Mesenchymal stem cell (in vitro differentiated cells and primary cell): ENCODE measurements at regions not wholly inside any gene's neighbourhood (a gene's known extent, or its start where the extent isn't known, plus 50 kb on each side); places are given as distances from the start of the nearest gene placed in this dataset.

Experiments
- DNase-seq: peaks from one replicate; pipeline ENCODE4 v3.0.0-alpha.2; 2013
- H2AFZ ChIP-seq: one replicate; pipeline ENCODE4 v1.6.1; 2013; ENCODE audit warnings: low read depth, mild to moderate bottlenecking, control low read depth, inconsistent platforms, low read length, moderate library complexity
- H2AK5ac ChIP-seq: 2 replicates; pipeline ENCODE4 v1.6.1; 2013; ENCODE audit warnings: low read length, moderate library complexity, mild to moderate bottlenecking, inconsistent platforms; ENCODE audit not compliant: severe bottlenecking
- H2BK120ac ChIP-seq: one replicate; pipeline ENCODE4 v1.6.1; 2013; ENCODE audit warnings: low read depth, mild to moderate bottlenecking, inconsistent platforms, low read length, moderate library complexity
- H2BK12ac ChIP-seq, 2 experiments: one replicate each; pipeline ENCODE4 v1.6.1; 2013; ENCODE audit warnings: inconsistent platforms in 2 of 2, low read length in 2 of 2, mild to moderate bottlenecking in 2 of 2, moderate library complexity in 2 of 2, control low read depth in 1 of 2
- H2BK15ac ChIP-seq: one replicate; pipeline ENCODE4 v1.6.1; 2013; ENCODE audit warnings: mild to moderate bottlenecking, low read depth, inconsistent platforms; ENCODE audit not compliant: poor library complexity, severe bottlenecking
- H2BK5ac ChIP-seq: 2 replicates; pipeline ENCODE4 v1.6.1; 2013; ENCODE audit warnings: low read depth, mild to moderate bottlenecking, low read length, control low read depth, inconsistent platforms; ENCODE audit not compliant: poor library complexity, severe bottlenecking
- H3K14ac ChIP-seq, 2 experiments: one replicate each; pipeline ENCODE4 v1.6.1; 2013; ENCODE audit warnings: inconsistent platforms in 2 of 2, low read length in 2 of 2, control low read depth in 1 of 2, mild to moderate bottlenecking in 1 of 2, moderate library complexity in 1 of 2
- H3K18ac ChIP-seq, 2 experiments: one replicate each; pipeline ENCODE4 v1.6.1; 2013; ENCODE audit warnings: inconsistent platforms in 2 of 2, low read length in 2 of 2, control low read depth in 1 of 2, low read depth in 1 of 2, mild to moderate bottlenecking in 1 of 2
- H3K23ac ChIP-seq, 2 experiments: one replicate each; pipeline ENCODE4 v1.6.1; 2013; ENCODE audit warnings: inconsistent platforms in 2 of 2, low read length in 2 of 2, mild to moderate bottlenecking in 2 of 2, moderate library complexity in 2 of 2, control low read depth in 1 of 2
- H3K27ac ChIP-seq: 2 replicates; pipeline ENCODE4 v1.5.1; 2013; ENCODE audit warnings: mild to moderate bottlenecking, moderate library complexity, low read length, control low read depth, inconsistent platforms; ENCODE audit not compliant: poor library complexity, severe bottlenecking
- H3K27me3 ChIP-seq, 2 experiments: 2 replicates each; pipeline versions ENCODE4 v1.6.1 to v1.7.0; 2013; ENCODE audit warnings: low read length in 2 of 2, mild to moderate bottlenecking in 2 of 2, moderate library complexity in 2 of 2, control low read depth in 1 of 2, inconsistent platforms in 1 of 2; ENCODE audit not compliant: control insufficient read depth in 1 of 2, insufficient read depth in 1 of 2
- H3K36me3 ChIP-seq, 2 experiments: 2 replicates each; pipeline versions ENCODE4 v1.6.1 to v1.7.0; 2013; ENCODE audit warnings: low read length in 2 of 2, control low read depth in 1 of 2, inconsistent platforms in 1 of 2, low read depth in 1 of 2, mild to moderate bottlenecking in 1 of 2; ENCODE audit not compliant: insufficient read depth in 2 of 2, control insufficient read depth in 1 of 2
- H3K4ac ChIP-seq, 2 experiments: one replicate each; pipeline ENCODE4 v1.6.1; 2013; ENCODE audit warnings: inconsistent platforms in 2 of 2, low read length in 2 of 2, mild to moderate bottlenecking in 2 of 2, moderate library complexity in 2 of 2, control low read depth in 1 of 2, low read depth in 1 of 2
- H3K4me1 ChIP-seq: 2 replicates; pipeline ENCODE4 v1.6.1; 2013; ENCODE audit warnings: low read depth, low read length, control low read depth; ENCODE audit not compliant: control insufficient read depth, insufficient read depth
- H3K4me2 ChIP-seq: 2 replicates; pipeline ENCODE4 v1.6.1; 2013; ENCODE audit warnings: low read length, mild to moderate bottlenecking, inconsistent platforms; ENCODE audit not compliant: poor library complexity, severe bottlenecking
- H3K4me3 ChIP-seq, 2 experiments: 2 replicates each; pipeline versions ENCODE4 v1.5.1 to v1.7.0; 2013; ENCODE audit warnings: low read length in 2 of 2, mild to moderate bottlenecking in 2 of 2, control low read depth in 1 of 2, low read depth in 1 of 2; ENCODE audit not compliant: insufficient read depth in 1 of 2
- H3K79me1 ChIP-seq: replicated peaks from 2 replicates; pipeline ENCODE4 v1.6.1; 2013; ENCODE audit warnings: mild to moderate bottlenecking, control low read depth, low read length, inconsistent platforms; ENCODE audit not compliant: poor library complexity, severe bottlenecking
- H3K9ac ChIP-seq: 2 replicates; pipeline ENCODE4 v1.7.0; 2013; ENCODE audit warnings: mild to moderate bottlenecking, low read length, moderate library complexity
- H3K9me3 ChIP-seq: 2 replicates; pipeline ENCODE4 v1.7.0; 2013; ENCODE audit warnings: mild to moderate bottlenecking, low read length; ENCODE audit not compliant: control insufficient read depth
- H4K8ac ChIP-seq: one replicate; pipeline ENCODE4 v1.6.1; 2013; ENCODE audit warnings: inconsistent platforms, mild to moderate bottlenecking, low read length, moderate library complexity
- H4K91ac ChIP-seq: one replicate; pipeline ENCODE4 v1.6.1; 2013; ENCODE audit warnings: mild to moderate bottlenecking, low read length, inconsistent platforms
- WGBS: methylation state at CpG from one replicate; pipeline ENCODE4 v1.1.7; 2013; ENCODE audit warnings: mixed read lengths; 5-methylcytosine and 5-hydroxymethylcytosine counted together

- no peak overlapping the region for H3K4ac ChIP-seq
- H3K18ac ChIP-seq = no peak overlapping the region
- no peak overlapping the region for H4K8ac ChIP-seq
- no peak overlapping the region for H3K14ac ChIP-seq
- H2BK15ac ChIP-seq = no peak overlapping the region
- H3K4me2 ChIP-seq = no peak overlapping the region
- H2BK12ac ChIP-seq = no peak overlapping the region
- H4K91ac ChIP-seq = no peak overlapping the region
- no peak overlapping the region for H3K4me3 ChIP-seq
- no peak for DNase-seq
- no peak overlapping the region for H2AFZ ChIP-seq
- no peak overlapping the region for H2AK5ac ChIP-seq
- H3K27me3 ChIP-seq = no peaks in the 10 kb centered on the region
- H3K79me1 ChIP-seq = no peaks in the 10 kb centered on the region
- H3K9ac ChIP-seq = peak overlapping the region; percentile 38
- no peak overlapping the region for H2BK5ac ChIP-seq
- H3K4me1 ChIP-seq = no peaks in the 10 kb centered on the region
- H2BK120ac ChIP-seq = no peak overlapping the region
- WGBS = no CpG with 5 or more reads among the region's 2 CpGs
- H3K23ac ChIP-seq = no peak overlapping the region
- H3K27ac ChIP-seq = no peak overlapping the region
- no peaks in the 10 kb centered on the region for H3K9me3 ChIP-seq
- no peaks in the 10 kb centered on the region for H3K36me3 ChIP-seq
Measured at GRCh38 chr2:215687149-215688031, 251.5 kb upstream of the FN1 start.

GRCh38 chr2:215685238-215685990 is 249.5 kb upstream of the FN1 start:
- Histone ChIP-seq H3K9me3 (no peaks in the 10 kb centered on the region), H2AFZ (no peak overlapping the region), H2BK120ac (peak overlapping the region; percentile 19), H3K4me3 (no peak overlapping the region), H2AK5ac (peak overlapping the region; percentile 86), H3K4me2 (no peak overlapping the region), H3K36me3 (no peaks in the 10 kb centered on the region), H3K4me1 (peaks cover 4% of the 10 kb centered on the region), H3K23ac (no peak overlapping the region), H2BK5ac (no peak overlapping the region), H3K27me3 (no peaks in the 10 kb centered on the region), H4K8ac (no peak overlapping the region), H4K91ac (no peak overlapping the region), H3K14ac (no peak overlapping the region), H2BK15ac (no peak overlapping the region), H3K4ac (no peak overlapping the region), H3K79me1 (no peaks in the 10 kb centered on the region), H2BK12ac (peak overlapping the region in 1 of 2 experiments; percentile 58), H3K18ac (no peak overlapping the region), H3K9ac (peak overlapping the region; percentile 83), H3K27ac (peak overlapping the region; percentile 55)
- no peak for DNase-seq
- WGBS = no CpG with 5 or more reads among the region's 1 CpG

DNA sequence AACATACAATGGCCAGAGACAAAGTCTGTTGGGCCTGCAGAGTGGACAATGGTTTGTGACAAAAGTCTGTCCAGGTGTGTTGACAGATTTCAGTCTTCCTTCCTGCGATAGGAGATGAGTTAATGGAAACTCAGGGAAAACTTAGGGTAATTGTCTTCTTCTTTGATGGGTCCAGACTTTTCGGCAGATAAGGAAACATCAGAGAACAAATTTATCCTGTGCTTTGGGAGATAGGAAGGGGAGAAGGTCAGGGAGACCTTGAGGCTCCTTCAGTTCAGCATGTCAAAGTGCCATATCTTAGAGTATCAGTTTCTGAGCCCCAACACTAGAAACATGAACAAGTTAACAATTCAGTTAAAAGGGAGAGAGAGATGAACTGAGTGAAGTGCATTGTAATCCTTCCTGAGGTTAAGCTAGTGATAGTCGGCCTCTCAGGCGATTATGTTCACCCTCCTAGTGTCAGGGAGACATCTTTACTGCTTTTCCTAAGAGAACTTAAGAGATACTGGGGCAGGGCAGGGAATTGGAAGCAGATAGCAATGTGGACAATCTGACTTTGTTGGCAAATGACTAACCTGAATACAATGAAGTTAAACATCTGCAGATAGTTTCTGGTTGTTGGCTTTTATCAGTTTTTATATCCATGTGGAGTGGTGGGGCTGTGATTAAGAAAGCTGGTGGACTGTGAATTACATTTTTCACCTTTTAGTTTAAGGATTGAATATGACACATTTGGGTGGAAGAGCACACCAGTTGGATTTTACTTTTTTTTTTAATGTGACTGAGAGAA is 248.8 kb upstream of the FN1 start:
- Histone ChIP-seq H2BK12ac (no peak overlapping the region), H3K79me1 (no peaks in the 10 kb centered on the region), H3K36me3 (no peaks in the 10 kb centered on the region), H2BK5ac (no peak overlapping the region), H3K27ac (peak overlapping the region; percentile 55), H3K27me3 (no peaks in the 10 kb centered on the region), H3K4me2 (no peak overlapping the region), H2AFZ (no peak overlapping the region), H2AK5ac (peak overlapping the region; percentile 75), H4K8ac (no peak overlapping the region), H3K4me1 (peaks cover 6% of the 10 kb centered on the region), H3K23ac (no peak overlapping the region), H4K91ac (no peak overlapping the region), H2BK15ac (no peak overlapping the region), H3K18ac (no peak overlapping the region), H3K9ac (peak overlapping the region; percentile 83), H3K14ac (no peak overlapping the region), H3K9me3 (no peaks in the 10 kb centered on the region), H2BK120ac (no peak overlapping the region), H3K4me3 (no peak overlapping the region), H3K4ac (no peak overlapping the region)
- DNase-seq = no peak
- WGBS = 90% methylated on average over 4 of the region's 4 CpGs
